Right renal cortex interstitium (tissue), 3 donors: ENCODE measurements at regions not wholly inside any gene's neighbourhood (a gene's known extent, or its start where the extent isn't known, plus 50 kb on each side); places are given as distances from the start of the nearest gene placed in this dataset.

ENCODE experiments used
- DNase-seq, 3 donors: peaks; one replicate each; pipeline ENCODE4 v3.0.0-alpha.2; 2013; ENCODE audit warnings: low read depth in 3 of 3, low spot score in 2 of 3

GRCh38 chr1:2865571-2866421 lies 64.3 kb upstream of the TTC34 start:
- no peak for DNase-seq

DNA sequence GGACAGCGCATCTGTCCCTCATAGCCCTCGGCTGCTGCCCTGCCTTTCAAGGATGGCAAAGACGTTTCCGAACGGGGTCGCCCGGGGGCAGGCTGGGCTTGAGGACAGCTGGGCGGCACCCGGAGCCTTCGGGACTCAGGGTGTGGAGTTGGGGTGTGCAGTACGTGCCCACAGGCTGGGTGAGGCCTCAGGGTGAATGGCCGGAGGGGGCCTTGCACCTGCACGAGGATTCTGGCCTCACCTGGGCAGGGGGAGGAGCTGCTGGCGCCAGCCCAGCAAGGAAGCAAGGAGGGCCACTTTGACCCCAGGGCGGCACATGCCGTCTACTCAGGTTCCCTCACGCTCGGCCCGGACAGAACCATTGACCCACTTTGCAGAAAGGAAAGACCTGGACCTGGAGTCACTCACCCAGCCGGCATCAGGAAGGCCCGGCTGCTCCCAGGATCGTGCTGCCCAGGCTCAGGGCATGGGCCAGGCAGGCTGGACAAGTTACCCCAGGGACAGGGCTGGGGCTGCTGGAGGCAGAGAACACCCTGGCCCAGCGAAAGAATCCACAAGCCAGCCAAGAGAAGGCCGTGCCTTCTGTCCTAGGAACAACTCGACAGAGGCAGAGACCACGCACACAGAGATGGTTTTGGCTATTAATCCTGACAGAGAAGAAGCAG lies 65.1 kb upstream of the TTC34 start:
- no peak for DNase-seq

DNA sequence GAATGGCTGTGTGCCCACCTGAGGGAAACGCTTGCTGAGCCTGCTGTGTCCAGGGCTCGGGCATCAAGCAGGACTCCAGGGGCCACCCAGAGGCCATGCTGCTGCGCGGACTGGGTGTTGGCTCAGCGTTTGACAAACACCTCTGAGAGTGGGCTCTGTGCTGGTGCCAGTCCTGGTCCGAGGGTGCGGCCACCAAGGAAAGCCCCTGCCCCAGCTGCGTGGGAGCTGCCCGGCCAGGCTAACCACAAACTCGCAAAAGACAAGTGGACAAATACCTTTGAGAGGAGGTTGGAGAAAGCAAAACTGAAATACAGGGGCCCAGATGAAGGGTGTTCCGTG lies 65.6 kb upstream of the TTC34 start:
- no peak for DNase-seq

DNA sequence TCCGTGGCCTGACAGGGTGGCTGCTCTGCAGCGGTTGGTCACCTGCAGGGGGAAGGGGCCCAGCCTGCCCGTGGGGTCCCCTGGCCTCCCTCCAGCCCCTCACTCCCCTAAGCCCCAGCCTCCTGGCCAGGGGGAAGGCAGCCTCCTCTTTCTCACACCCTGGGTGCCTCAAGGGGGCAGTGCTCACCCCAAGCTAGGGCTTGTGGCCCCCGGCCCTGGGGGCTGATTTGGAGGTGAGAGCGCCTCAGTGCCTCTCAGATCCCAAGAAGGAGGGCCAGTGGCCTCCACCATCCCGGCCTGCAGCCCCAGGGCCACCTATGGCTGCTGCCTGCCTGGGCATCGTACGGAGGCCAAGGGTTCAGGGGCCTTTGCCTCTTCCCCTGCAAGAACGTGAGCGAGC lies 66.4 kb upstream of the TTC34 start:
- no peak for DNase-seq

DNA sequence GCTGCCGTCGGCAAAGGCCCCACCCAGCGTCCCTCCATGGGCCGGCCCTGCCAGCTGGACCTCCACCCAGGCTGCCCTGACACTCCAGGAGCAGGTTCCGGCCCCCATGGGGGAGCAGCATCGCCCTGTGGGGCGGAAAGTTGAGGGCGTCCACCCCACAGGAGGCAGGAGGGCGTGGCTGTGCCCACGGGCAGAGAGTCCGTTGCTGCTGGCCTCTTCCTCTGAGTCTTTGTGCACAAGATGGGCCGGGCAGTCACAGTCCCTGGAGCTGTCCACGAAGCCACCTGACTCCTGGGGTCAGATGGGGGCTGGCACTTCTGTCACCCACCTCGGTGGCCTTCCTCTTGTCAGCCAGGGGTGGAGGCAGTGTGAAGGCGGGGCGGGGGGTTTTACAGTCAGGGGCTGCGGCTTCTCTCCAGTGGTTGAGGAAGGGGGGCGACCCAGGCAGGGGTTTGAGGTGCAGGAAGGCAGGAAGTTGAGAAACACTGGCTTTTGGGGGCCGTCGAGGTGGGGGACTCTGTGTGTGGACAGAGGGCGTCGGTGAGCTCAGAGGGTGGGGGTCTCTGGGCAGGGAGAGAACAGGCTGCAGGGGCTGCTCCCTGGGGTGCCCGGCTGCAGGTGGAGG lies 67.2 kb upstream of the TTC34 start:
- no peak for DNase-seq

GRCh38 chr1:2871246-2871815 lies 69.8 kb upstream of the TTC34 start:
- DNase-seq, result no peak

DNA sequence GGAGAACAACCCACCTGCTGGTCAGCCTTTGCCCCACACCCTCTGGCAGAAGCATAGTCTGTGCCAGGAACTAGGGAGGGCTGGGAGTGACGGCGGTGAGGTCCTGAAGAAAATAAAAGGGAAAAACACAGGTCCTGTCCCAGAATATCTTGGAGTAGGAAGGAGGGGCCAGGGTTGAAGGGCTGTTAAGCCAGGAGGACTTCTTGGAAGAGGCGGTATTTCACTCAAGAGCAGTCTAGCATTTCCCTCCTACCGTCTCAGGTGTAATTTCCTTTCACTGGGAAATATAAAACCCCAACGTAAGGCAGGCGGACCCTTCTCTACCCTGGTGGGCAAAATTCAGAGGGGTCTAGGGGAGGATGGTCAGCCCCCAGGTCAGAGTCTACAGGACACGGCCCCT lies 72.7 kb upstream of the TTC34 start:
- DNase-seq, result no peak

DNA sequence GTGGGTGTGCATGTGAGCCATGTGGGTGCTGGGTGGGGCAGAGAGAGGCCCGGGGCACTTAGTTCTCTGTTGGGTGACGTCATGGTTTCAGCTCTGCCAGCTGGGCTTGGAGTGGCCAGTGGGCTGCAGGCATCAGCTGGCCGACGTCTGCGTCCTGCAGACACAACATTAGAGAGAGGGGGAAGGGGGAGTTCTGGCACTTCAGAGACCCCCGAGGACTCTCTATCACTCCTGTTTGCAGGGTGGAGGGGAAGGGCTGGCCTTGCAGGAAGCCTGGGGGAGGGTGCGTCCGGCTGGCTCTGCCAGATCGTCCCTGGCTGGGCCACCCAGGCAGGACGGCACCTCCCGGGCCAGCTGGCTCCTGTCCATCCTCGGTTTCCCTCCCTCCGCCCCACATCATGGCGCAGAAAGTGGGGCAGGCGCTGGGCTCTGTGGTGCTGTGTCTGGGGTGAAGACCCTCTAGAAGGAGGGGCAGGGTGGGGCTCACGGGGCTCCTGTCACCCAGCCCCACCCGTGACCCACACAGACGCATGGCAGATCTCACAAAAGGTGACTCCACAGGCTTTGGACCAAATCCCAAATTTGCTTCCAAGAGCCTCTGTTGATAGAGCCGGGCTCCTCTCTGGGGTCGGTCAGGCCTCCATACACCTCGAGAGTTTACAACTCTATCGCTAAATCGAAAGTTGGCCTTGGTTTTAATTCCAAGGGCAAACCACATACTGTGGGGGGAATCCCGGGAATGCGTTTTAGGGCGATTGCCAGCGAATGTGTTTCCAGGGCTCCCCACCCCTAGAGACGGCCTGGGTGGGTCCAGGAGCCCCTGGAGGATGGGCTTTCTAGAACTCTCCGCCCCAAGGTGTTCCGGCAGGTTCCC lies 73.4 kb upstream of the TTC34 start:
- DNase-seq, result no peak

- DNase-seq, result peak in 2 of 3 donors; percentile 29 to 45
These were observed 74.4 kb upstream of the TTC34 start for GRCh38 chr1:2875707-2876561.

GRCh38 chr1:2876846-2877245 lies 75.4 kb upstream of the TTC34 start:
- DNase-seq, result no peak

- DNase-seq, result no peak
These were observed 75.9 kb upstream of the TTC34 start for GRCh38 chr1:2877391-2877790.

GRCh38 chr1:2878591-2878990 lies 77.1 kb upstream of the TTC34 start:
- DNase-seq, result no peak

- DNase-seq, result no peak
These were observed 77.5 kb upstream of the TTC34 start for GRCh38 chr1:2879026-2879425.

GRCh38 chr1:2879591-2879990 lies 78.1 kb upstream of the TTC34 start:
- DNase-seq, result no peak

DNA sequence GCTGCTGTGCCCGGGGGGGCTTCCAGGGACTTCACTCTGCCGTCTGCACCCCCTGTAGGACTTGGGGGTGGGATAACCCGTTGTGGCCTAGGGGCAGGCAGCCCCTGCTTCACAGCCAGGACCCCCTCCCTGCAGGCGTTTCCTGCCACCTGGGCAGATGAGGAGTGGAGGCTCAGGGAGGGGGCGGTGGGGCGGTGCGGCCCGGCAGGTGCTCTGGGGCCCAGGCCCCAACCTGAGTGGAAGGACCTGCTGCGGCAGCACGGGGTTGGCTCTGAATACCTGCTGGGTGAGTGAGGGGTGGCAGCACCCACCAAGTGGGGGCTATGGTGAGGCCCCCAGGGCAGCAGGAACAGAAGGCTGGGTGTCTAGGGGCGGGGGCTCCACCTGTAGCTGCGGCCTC lies 78.6 kb upstream of the TTC34 start:
- DNase-seq, result no peak

GRCh38 chr1:2880812-2881295 lies 79.4 kb upstream of the TTC34 start:
- DNase-seq, result no peak

- no peak for DNase-seq
These were observed 80.1 kb upstream of the TTC34 start for GRCh38 chr1:2881556-2881955.

GRCh38 chr1:2882966-2883696 lies 81.6 kb upstream of the TTC34 start:
- DNase-seq, result peak in 2 of 3 donors; percentile 29 to 54

DNA sequence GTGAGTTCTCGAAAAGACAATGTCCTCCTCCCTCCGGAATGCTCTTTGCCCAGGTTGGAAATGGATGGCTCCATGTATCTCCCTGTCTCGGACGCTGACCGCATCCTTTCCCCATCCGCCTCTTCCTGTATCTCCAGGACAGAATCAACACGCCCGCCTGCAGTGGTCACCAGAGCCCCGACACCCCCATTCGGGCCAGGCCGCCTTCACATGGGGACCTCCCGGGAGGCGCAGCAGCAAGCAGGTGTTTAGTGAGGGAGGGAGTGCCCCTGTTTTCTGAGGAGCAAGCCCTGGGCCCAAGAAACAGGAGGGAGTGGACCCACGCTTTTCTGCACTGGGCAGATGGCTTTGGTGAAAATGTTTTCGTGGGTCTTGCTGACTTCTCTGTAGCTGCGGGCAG lies 83.5 kb upstream of the TTC34 start:
- DNase-seq, result no peak
